Gastroesophageal sphincter (tissue), 4 donors: ENCODE measurements at regions not wholly inside any gene's neighbourhood (a gene's known extent, or its start where the extent isn't known, plus 50 kb on each side); places are given as distances from the start of the nearest gene placed in this dataset.

Experiments used
- ATAC-seq: fragments of 150-250 bp; one replicate; pipeline ENCODE4 v1.9.1; 2016; ENCODE audit warnings: mild to moderate bottlenecking, moderate library complexity
- H3K27ac ChIP-seq, 4 donors: fragments of 200-600 bp; sonication (generic) in 3 of 4; 1 replicate in 3 of 4; 2 replicates in 1 of 4; pipeline ENCODE4 v1.5.1; 2016 to 2019
- H3K27me3 ChIP-seq: fragments of 200-600 bp; sonication (generic); one replicate; pipeline ENCODE4 v1.5.1; 2019
- H3K36me3 ChIP-seq, 2 donors: fragments of 200-600 bp; sonication (generic); one replicate each; pipeline ENCODE4 v1.5.1; 2019; ENCODE audit warnings: control low read depth in 1 of 2
- H3K4me1 ChIP-seq, 3 donors: fragments of 200-600 bp; sonication (generic); 1 replicate in 2 of 3; 2 replicates in 1 of 3; pipeline ENCODE4 v1.5.1; 2016 to 2019; ENCODE audit warnings: control low read depth in 2 of 3
- H3K4me3 ChIP-seq, 2 donors: fragments of 200-600 bp; sonication (generic); one replicate each; pipeline ENCODE4 v1.5.1; 2019; ENCODE audit warnings: mild to moderate bottlenecking in 1 of 2, moderate library complexity in 1 of 2
- H3K9me3 ChIP-seq, 3 donors: fragments of 200-600 bp; sonication (generic); one replicate each; pipeline ENCODE4 v1.5.1; 2017 to 2019; ENCODE audit warnings: control low read depth in 2 of 3
- EP300 ChIP-seq: sonication (generic); formaldehyde crosslinking; IDR thresholded peaks from one replicate; pipeline ENCODE4 v1.6.1; 2017; ENCODE audit warnings: antibody characterized with exemption, mild to moderate bottlenecking
- POLR2A ChIP-seq, 2 donors: fragments of 450-650 bp; IDR thresholded peaks; one replicate each; pipeline ENCODE4 v1.6.1; 2017; ENCODE audit warnings: antibody characterized with exemption in 2 of 2, mild to moderate bottlenecking in 2 of 2, moderate library complexity in 1 of 2
- POLR2AphosphoS5 ChIP-seq: sonication (generic); formaldehyde crosslinking; IDR thresholded peaks from one replicate; pipeline ENCODE4 v1.6.1; 2017; ENCODE audit warnings: antibody characterized with exemption
- WGBS, 2 donors: methylation state at CpG; one replicate each; pipeline ENCODE4 v1.1.5; 2018; ENCODE audit warnings: low coverage in 1 of 2; 5-methylcytosine and 5-hydroxymethylcytosine counted together
- TF ChIP-seq, protein P1 (sequence below), 4 experiments: fragments of 200-600 bp in 2 of 4; fragments of 450-650 bp in 2 of 4; sonication (generic) in 1 of 4; IDR thresholded peaks; one replicate each; pipeline ENCODE4 v1.5.1; 2017 to 2019; ENCODE audit warnings: antibody characterized with exemption in 4 of 4, mild to moderate bottlenecking in 2 of 4, moderate library complexity in 2 of 4

DNA sequence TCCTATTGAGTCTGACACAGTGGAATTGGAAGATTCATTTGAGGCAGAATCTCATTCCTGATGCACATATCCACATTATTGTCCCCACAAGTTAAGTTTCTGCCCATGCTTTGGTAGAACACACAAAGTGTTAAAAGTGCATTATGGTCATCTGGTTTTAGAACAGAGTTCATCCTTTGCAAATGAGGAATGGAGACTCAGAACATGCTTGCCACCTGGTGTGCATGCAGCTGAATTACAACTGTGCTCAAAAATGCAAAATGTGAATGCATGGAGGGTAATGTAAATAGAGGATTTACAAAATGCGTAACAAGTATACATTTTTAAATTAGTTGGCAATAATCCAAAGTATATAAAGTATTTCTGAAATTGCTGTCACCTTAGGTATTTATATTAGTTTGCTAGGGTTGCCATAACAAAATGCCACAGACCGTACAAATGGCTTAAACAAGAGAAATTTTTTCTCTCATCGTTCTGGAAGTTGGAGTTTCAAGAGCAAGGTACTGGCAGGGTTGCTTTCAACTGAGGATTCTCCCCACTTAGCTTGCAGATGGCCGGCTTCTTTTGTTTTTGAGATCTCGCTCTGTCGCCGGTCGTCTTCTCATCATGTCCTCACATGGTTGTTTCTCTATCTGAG is 671.1 kb downstream of the TAF11L14 start:
- no peak for TF ChIP-seq EP300
- TF ChIP-seq, protein P1, sequence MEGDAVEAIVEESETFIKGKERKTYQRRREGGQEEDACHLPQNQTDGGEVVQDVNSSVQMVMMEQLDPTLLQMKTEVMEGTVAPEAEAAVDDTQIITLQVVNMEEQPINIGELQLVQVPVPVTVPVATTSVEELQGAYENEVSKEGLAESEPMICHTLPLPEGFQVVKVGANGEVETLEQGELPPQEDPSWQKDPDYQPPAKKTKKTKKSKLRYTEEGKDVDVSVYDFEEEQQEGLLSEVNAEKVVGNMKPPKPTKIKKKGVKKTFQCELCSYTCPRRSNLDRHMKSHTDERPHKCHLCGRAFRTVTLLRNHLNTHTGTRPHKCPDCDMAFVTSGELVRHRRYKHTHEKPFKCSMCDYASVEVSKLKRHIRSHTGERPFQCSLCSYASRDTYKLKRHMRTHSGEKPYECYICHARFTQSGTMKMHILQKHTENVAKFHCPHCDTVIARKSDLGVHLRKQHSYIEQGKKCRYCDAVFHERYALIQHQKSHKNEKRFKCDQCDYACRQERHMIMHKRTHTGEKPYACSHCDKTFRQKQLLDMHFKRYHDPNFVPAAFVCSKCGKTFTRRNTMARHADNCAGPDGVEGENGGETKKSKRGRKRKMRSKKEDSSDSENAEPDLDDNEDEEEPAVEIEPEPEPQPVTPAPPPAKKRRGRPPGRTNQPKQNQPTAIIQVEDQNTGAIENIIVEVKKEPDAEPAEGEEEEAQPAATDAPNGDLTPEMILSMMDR (IDR thresholded peaks at IDR 0.05) = peak in 2 of 4 experiments; percentile 44 to 45
- Histone ChIP-seq H3K27ac (no peak overlapping the region), H3K4me3 (no peak overlapping the region), H3K36me3 (no peaks in the 10 kb centered on the region), H3K9me3 (no peaks in the 10 kb centered on the region), H3K4me1 (no peaks in the 10 kb centered on the region), H3K27me3 (peaks cover 14% of the 10 kb centered on the region)
- no peak for ATAC-seq
- 41 to 63% methylated on average over 8 of the region's 8 CpGs for WGBS, 2 donors

DNA sequence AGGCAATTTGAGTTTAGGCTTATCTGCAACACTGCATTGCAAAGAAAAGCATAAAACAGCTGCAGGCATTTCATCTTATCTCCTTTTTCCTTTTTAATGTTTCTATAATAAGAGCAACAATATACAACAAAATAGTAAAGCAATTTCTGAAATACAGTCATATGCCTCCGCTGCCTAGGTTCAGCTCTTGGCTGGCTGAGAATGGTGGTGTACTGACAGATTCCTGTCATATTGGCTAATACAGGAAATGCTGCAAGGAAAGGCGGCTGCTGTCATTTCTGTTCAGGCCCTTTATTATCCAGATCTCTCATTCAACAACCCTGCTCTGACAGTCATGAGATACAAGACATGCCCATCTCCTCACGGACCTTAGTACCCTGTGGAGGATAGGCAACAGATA is 677.0 kb downstream of the TAF11L14 start:
- Histone ChIP-seq H3K27ac (no peak overlapping the region), H3K9me3 (no peaks in the 10 kb centered on the region), H3K4me3 (no peak overlapping the region), H3K4me1 (no peaks in the 10 kb centered on the region), H3K36me3 (no peaks in the 10 kb centered on the region), H3K27me3 (no peaks in the 10 kb centered on the region)
- ATAC-seq = no peak
- TF ChIP-seq POLR2AphosphoS5 = no peak
- no peak for TF ChIP-seq POLR2A (IDR thresholded peaks at IDR 0.05)
- TF ChIP-seq, protein P1 (IDR thresholded peaks at IDR 0.05) = no peak
- TF ChIP-seq EP300 = no peak
- WGBS, 2 donors = 58 to 86% methylated on average over 2 to 3 of the region's 3 CpGs

DNA sequence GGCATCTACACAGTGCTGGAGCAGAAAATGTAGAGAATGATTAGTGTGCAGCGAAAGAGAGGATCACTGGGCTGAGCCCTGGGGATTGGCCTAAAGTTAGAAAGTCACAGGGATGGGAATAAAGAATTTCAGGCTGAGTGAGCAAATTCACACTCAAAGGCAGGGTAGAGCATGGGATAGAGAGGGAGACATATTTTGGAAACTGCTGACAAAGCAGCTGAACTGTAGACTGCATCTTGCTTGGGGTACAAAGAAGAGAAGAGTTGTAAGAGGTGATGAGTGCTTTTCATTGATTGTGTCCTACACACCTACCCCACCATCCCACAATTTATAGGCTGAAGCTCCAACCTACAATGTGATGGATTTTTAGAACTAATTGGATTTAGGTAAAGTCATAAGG is 677.8 kb downstream of the TAF11L14 start:
- no peak overlapping the region for H3K4me3 ChIP-seq
- no peaks in the 10 kb centered on the region for H3K4me1 ChIP-seq
- no peak for TF ChIP-seq POLR2A (IDR thresholded peaks at IDR 0.05)
- TF ChIP-seq, protein P1 (IDR thresholded peaks at IDR 0.05) = no peak
- TF ChIP-seq POLR2AphosphoS5 = no peak
- no peak for TF ChIP-seq EP300
- H3K27ac ChIP-seq = no peak overlapping the region
- H3K9me3 ChIP-seq = no peaks in the 10 kb centered on the region
- WGBS, 2 donors = 92 to 100% methylated on average over 1 of the region's 1 CpG
- no peak for ATAC-seq
- H3K36me3 ChIP-seq = no peaks in the 10 kb centered on the region
- H3K27me3 ChIP-seq = no peaks in the 10 kb centered on the region

DNA sequence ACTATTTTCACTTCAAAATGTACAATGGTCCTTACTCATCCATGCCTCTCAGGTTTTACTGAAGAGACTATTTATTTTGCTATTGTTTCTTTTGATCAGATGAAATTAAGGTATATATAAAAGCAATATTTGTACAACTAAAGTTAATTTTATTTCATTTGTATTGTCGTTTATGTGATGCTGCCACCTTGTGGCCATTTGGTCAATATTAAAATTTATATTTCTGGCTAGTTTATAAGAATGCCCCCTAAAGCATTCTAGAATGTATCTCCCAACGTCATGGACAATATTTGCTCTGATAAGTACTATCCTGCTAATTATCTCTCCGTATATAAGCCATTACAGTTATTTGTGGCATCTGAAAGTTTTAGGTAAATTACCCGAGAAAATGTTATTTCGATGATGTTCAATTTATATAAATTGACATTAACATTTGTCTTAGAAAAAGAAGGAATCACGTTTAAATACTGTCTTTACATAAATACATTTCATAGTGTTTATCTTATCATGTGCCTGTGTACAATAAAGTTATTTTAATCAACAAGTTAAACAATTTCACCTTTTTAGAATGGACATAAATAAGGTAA is 680.0 kb downstream of the TAF11L14 start:
- 4 to 33% methylated on average over 4 to 6 of the region's 6 CpGs for WGBS, 2 donors
- no peaks in the 10 kb centered on the region for H3K4me1 ChIP-seq
- H3K27me3 ChIP-seq = no peaks in the 10 kb centered on the region
- no peak overlapping the region for H3K27ac ChIP-seq
- no peaks in the 10 kb centered on the region for H3K36me3 ChIP-seq
- H3K9me3 ChIP-seq = no peaks in the 10 kb centered on the region
- no peak for ATAC-seq
- H3K4me3 ChIP-seq = no peak overlapping the region
- no peak for TF ChIP-seq EP300
- TF ChIP-seq, protein P1 (IDR thresholded peaks at IDR 0.05) = peak in 3 of 4 experiments; percentile 19 to 46 (median 34)
- no peak for TF ChIP-seq POLR2A (IDR thresholded peaks at IDR 0.05)
- no peak for TF ChIP-seq POLR2AphosphoS5

DNA sequence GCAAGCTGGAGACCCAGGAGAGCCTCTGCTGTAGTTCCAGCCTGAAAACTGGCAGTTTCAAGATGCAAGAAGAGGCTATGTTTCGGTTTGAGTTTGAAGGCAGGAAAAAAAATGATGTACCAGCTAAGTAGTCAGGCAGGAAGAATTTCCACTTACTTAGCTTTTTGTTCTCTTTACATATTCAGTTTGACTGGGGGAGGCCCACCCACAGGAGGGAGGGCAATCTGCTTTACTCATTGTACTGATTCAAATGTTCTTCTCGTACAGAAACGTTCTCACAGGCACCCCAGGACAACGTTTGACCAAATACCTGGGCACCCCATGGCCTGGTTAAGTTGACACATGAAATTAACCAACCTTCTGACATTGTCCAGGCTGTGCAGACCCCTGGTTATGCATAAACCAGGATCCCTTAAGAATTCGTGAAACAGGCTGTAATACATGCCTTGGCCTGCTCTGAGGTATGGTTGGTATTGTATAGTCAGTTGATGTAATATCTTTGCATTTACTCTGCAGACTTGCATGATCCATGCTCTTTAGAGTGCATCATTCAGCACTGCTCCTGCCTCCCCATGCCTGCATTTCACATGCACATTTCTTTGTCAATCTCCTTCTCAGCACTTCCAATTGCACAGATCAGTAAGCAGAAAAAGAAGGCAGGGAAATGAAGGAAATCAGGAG is 687.1 kb downstream of the TAF11L14 start:
- TF ChIP-seq, protein P1 (IDR thresholded peaks at IDR 0.05) = no peak
- TF ChIP-seq POLR2AphosphoS5 (no peak), POLR2A (IDR thresholded peaks at IDR 0.05) (no peak), EP300 (no peak)
- H3K4me1 ChIP-seq = no peaks in the 10 kb centered on the region
- peaks cover 5% of the 10 kb centered on the region for H3K27me3 ChIP-seq
- ATAC-seq = no peak
- H3K36me3 ChIP-seq = no peaks in the 10 kb centered on the region
- no peak overlapping the region for H3K4me3 ChIP-seq
- WGBS, 2 donors = 66 to 81% methylated on average over 3 to 5 of the region's 5 CpGs
- no peaks in the 10 kb centered on the region for H3K9me3 ChIP-seq
- no peak overlapping the region for H3K27ac ChIP-seq
